ENCODE measurements at regions not wholly inside any gene's neighbourhood (a gene's known extent, or its start where the extent isn't known, plus 50 kb on each side); places are given as distances from the start of the nearest gene placed in this dataset.
"Not testable (repeated sequence)": the region's sequence is repeated elsewhere in the genome, so short reads cannot be mapped to it uniquely, and the experiment has no call there.

GRCh38 chr7:91357379-91357778 lies 93.1 kb downstream of the FZD1 start:
- no peak for DNase-seq

DNA sequence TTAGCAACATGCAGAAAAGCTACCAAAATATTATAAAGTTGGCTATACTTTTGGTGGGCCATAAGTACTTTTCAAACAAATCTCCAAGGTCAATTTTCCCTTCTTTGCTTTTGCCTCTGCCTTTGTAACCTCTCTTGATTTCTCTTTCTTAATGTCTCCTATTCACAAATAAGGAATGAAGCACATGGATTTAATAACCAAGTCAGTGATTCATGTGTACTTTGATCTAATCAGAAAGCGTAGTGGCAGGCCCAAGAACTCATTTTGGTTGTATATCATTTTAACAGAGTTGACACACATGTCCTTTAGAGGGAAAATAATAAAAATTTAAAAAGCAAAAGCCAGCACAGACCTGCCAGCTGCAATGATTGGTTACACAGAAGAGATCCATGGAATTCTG lies 93.7 kb downstream of the FZD1 start:
- no peak for DNase-seq

DNA sequence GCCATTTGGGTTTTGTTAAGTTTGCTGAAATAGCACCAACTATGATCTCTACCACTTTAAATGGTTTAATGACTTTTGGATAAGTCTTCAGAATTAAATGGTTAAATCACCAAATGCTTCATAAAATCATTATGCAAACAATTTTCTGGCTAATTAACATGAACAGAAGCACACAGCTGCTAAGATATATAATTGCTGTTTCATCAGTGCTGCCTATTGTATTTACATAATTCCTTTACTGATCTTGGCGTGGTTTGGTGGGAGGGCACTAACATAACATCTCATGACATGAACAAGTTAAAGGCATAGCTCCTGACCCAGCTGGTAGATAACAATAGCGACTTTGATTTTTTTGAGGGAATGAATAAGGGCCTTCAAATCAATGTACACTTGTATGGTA lies 94.1 kb downstream of the FZD1 start:
- no peak for DNase-seq

DNA sequence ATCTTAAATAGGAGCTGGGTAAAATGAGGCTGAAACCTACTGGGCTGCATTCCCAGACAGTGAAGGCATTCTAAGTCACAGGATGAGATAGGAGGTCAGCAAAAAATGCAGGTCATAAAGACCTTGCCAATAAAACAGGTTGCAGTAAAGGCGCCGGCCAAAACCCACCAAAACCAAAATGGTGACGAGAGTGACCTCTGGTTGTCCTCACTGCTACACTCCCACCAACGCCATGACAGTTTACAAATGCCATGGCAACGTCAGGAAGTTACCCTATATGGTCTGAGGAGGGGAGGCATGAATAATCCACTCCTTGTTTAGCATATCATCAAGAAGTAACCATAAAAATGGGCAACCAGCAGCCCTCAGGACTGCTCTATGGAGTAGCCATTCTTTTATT lies 100.9 kb downstream of the FZD1 start:
- not testable (repeated sequence) for DNase-seq

DNA sequence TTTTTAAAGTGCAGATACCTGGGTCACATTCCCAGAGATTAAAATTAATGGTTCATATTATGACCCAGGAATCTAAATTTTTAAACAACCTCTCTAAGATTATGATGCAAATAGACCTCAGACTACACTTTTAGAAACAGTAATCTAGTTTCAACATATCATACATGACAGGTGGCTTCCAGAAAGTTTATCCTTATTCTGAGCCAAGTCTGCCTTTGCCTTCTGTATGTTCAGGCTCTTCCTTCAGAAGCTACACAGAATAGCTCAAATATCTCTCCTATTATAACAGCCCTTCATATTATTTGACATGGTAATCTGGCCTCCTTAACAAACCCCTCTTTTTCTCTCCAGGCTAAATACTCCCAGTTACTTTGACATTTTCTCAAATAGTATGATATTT lies 101.9 kb downstream of the FZD1 start:
- no peak for DNase-seq

DNA sequence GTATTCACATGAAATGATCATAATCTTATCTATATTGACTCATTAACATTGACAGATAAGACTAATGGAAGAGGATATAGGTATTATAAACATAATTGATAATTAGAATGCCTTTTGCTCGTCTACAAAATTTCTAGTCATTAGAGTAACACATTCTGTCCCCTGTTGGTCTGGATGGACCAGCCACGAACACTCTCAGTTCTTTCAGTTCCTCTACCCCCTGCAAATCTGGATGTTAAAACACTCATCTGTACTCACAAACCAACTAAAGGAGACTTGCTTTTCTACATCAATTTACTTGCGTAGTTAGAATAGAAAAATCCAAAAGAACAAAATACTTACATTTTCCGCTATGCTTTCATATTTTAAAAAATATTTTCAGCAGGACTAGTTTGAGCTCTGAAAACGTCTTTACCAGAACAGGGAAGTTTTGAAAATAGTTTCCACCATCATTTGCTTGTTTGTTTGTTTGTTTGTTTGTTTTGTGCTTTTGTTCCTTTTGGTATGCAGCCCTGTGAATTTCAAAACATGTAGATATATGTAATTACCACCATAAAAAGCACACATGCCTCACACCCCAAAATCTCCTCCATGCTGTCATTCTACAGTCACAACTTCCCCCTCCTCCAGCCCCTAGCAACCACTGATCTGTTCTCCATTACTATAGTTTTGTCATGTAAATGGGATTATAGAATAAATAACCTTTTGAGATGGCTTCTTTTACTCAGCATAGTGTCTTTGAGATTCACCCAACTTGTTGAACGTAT lies 103.8 kb downstream of the FZD1 start:
- no peak for DNase-seq

GRCh38 chr7:91372323-91372722 lies 108.1 kb downstream of the FZD1 start:
- DNase-seq = no peak

- no peak for DNase-seq
Observed at GRCh38 chr7:91373111-91373800, 109.0 kb downstream of the FZD1 start.

DNA sequence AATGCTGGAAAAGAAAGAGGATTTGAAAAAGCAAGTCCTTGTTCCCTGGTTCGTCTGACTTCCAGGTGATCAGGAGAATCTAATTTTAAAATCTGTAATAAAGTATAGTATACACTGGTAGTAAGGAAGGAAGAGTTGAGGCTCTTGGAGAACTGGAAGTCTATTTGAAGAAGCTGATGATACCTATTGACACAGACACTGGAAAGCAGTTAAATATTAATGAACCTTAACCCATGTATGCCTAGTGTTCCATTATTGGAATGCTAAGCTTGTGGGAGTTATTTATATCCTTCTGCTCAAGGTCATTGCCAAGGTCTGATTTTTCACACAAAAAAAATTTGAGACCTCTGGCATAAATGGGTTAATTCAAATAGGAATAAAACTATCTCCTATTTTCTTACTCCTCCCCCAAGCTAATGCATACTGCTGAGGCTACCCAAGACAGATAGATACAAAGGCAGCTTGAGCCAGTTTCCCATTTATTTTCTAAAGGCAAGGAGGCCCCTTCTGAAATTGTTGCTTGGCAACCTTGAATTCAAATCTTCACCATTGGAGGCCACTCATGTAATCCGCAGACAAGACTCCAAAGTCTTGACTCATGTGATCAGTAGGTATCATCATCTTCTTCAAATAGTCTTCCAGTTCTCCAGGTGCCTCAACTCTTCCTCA lies 110.2 kb downstream of the FZD1 start:
- DNase-seq = no peak

- no peak for DNase-seq
Observed at GRCh38 chr7:91375378-91375777, 111.1 kb downstream of the FZD1 start.

- no peak for DNase-seq
Observed at GRCh38 chr7:91378131-91378530, 113.9 kb downstream of the FZD1 start.

DNA sequence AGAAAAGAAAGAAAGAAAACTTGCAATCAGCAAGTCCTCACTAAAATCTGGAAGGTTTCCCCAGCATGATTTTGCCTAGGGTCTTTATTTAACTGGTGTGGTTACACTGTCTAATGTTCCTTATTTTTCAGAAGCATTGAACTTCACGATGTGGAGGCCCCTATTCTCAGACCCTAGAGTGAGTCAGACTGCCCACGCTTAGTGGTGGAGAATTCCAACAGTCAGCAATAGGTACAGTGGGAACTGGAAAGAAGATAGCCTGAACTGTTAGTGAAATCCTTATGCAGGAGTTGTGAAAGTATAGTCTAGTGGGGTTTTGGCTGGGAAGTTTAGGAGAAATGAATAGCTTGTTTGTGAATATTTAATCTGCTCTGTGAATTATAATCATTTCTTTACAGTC lies 115.0 kb downstream of the FZD1 start:
- no peak for DNase-seq

GRCh38 chr7:91379991-91380390 lies 115.8 kb downstream of the FZD1 start:
- DNase-seq = no peak

GRCh38 chr7:91383053-91383904 lies 119.0 kb downstream of the FZD1 start:
- no peak for DNase-seq

- DNase-seq = no peak
Observed at GRCh38 chr7:91383905-91384274, 119.7 kb downstream of the FZD1 start.

DNA sequence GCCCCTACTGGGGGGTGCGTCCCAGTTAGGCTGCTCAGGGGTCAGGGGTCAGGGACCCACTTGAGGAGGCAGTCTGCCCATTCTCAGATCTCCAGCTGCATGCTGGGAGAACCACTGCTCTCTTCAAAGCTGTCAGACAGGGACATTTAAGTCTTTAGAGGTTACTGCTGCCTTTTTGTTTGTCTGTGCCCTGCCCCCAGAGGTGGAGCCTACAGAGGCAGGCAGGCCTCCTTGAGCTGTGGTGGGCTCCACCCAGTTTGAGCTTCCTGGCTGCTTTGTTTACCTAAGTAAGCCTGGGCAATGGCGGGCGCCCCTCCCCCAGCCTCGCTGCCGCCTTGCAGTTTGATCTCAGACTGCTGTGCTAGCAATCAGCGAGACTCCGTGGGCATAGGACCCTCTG lies 130.5 kb downstream of the FZD1 start:
- DNase-seq = not testable (repeated sequence)

GRCh38 chr7:91395313-91395712 lies 131.1 kb downstream of the FZD1 start:
- not testable (repeated sequence) for DNase-seq

GRCh38 chr7:91397096-91397495 lies 132.9 kb downstream of the FZD1 start:
- no peak for DNase-seq

DNA sequence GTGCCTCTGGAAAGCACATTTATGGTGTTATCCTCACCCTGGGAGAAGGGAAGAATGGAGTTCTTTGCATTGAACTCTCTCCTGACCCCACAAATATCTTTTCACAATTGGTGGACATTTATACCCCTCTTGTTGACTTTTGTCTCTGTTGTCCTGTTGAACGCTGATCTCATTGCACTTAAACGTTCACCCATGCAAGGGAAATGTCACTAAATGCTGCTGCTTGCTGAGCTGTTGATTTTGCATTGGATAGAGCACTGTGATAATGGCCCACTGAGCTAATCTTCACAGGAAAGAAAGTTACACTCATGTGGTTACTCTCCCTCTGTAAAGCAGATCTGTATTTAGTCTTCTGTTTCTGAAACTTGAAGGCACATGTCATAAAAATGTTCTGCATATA lies 133.4 kb downstream of the FZD1 start:
- DNase-seq = no peak

DNA sequence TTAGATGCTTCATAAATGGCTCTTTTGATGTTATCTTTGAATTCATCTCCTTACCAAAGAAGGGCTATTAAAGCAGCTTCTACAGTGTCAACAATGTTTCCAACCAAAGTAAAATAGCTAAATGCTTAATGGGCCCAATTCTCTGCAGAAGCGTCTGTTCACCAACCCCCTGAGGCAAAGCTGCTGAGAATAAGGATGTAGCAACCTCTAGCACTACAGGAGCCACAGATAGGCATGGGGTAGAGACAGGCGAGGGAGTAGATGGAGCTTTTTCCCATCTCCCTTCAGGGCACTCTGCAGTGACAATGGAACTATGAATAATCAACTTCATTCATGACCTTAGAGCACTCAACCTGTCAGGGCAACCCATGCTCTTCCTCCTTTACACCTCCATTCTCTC lies 134.1 kb downstream of the FZD1 start:
- DNase-seq = no peak

DNA sequence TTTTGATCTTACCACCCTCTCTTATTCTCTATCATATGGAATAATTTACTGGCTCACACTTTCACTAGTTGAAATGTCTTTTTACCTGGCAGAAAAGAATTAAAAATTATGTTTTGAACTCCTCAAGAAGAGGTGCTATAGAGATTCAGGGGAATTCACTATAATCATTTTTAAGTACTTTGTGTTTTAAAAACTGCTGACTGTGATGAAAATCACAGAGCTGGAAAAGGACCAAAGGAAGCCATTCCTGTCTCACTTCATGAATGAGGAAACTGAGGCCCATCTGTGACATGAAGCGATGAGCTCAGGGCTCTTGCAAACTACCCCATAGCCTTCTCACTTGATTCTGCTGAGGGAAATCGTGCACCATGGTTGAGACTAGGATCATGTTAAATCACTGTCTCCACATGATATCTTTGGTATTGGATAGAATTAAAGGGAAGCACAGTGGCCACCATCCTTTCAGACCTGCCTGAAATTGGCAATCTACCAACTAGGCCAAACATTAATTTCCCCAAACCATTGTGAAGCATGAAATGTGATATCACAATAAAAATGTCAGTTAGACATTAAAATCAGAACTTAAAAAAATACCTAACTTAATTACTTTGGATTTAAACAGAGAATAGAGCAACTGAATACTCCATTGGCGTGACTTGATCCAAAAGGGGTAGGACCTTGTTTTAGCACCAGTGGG lies 141.0 kb downstream of the FZD1 start:
- no peak for DNase-seq

DNA sequence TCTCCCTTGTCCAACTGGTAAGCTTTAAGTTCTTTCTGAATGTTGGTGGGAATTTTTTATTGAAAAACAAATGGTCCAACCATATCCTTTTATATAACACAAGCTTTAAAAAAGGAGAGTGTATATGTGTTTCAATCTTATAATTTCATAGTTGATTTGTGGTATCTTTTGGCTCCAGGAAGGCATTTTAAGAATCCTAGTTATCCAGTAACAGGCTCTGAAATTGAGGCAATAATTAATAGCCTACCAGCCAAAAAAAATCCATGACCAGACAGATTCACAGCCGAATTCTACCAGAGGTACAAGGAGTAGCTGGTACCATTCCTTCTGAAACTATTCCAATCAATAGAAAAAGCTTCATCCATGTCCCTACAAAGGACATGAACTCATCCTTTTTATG lies 141.6 kb downstream of the FZD1 start:
- DNase-seq = not testable (repeated sequence)

DNA sequence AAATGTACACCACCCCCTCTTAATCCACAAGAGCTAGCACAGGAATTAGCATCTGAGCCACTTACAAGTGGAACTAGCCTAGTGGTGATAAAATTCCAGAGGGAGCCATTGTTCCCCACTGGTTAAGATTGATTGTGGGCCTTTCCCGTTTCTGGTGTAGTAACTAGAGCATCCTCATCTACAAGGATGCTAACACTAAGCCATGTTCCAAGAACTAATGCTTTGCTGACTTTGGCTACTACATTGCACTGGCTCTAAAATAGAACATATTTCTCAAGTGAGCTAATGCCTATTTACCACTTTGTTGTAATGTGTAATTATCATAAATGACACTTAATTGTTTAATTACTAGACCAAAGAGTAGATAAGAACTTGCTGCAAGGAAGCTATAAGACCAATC lies 143.7 kb downstream of the FZD1 start:
- no peak for DNase-seq
